G401.6 (cell line): ENCODE measurements at regions not wholly inside any gene's neighbourhood (a gene's known extent, or its start where the extent isn't known, plus 50 kb on each side); places are given as distances from the start of the nearest gene placed in this dataset.
"Not testable (repeated sequence)": the region's sequence is repeated elsewhere in the genome, so short reads cannot be mapped to it uniquely, and the experiment has no call there.

Experiments
- FAIRE-seq: peaks from 2 replicates; lab custom pipeline; 2012; peaks lifted over from hg19 to GRCh38; lab: Jason Lieb, UNC

DNA sequence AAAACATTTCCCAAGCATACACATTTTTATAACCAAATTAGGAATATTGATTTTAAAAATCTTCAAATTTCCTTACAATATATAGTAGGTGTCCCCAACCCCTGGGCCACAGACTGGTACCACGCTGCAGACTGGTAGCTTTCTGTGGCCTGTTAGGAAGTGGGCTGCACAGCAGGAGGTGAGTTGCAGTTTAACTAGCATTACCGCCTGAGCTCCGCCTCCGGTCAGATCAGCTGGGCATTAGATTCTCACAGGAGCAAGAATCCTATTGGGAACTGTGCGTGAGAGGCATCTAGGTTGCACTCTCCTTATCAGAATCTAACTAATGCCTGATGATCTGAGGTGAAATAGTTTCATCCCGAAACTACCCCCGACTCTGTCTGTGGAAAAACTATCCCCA is 62.1 kb downstream of the ZWINT start:
- no peak for FAIRE-seq

DNA sequence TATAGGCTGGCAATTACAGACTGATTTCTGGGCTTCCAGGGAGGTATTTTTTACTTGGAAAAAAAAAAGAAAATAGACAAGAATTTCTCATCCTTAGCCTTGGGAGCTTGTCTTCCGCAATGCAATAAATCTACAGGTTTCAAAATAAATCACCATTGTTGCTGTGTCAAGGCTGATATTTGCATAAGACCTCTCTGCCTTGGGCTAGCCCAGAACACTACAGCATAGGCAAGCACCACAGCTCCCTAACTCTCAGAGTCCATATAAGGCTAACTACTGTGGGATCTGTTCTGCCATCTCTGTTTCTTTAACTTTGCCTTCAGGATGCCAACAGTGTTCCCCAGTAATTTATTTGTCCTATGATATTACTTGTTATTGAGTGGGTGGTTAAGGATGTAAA is 64.4 kb downstream of the ZWINT start:
- FAIRE-seq = no peak

DNA sequence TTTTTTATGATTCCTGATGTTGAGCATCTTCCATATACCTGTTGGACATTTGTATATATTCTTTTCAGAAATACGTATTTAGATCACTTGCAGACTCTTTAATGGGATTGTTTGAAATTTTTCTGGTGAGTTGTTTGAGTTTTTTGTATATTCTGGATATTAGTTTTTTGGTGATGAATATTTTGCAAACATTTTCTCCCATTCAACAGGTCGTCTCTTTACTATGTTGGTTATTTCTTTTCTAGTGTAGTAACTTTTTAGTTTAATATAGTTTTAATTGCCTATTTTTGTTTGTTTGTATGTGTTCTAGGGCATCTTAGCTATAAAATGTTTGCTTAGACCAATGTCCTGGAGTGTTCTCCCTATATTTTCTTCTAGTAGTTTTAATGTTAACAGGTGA is 72.7 kb downstream of the ZWINT start:
- FAIRE-seq = no peak

DNA sequence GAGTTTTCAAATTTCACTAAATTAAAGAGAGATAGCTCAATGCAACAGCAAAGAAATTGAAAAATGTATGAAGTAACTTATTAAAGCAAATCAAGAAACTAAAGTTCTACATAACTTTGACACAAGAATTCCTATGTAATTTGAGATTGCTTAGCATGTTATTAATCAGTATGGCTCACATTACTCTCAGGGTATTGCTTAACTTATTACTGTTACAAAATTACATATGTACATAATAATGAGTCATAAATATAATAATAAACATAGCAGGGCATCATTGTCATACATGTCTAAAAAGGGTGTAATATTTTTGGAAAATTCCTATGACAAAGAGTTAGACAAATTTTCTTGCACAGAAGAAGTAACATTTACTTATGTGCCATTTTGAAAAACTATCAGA is 75.0 kb downstream of the ZWINT start:
- no peak for FAIRE-seq

DNA sequence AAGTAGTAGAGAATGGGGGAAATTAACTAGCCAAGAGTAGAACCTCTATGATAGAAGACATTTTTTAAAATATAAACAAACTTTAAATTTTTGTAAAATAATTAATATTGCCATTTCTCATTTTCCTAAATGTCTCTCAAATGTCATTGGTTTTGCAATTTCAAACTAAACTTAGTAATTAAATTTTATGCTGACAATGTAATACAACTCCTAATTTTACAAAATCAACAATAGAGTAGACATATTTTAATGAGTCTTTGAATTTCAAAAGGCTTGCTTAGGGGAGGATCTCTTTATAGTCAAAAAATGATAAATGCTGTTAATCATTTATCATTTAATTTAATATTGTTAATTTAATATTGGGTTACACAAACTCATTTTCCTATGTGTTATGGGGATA is 81.8 kb downstream of the ZWINT start:
- FAIRE-seq = no peak

DNA sequence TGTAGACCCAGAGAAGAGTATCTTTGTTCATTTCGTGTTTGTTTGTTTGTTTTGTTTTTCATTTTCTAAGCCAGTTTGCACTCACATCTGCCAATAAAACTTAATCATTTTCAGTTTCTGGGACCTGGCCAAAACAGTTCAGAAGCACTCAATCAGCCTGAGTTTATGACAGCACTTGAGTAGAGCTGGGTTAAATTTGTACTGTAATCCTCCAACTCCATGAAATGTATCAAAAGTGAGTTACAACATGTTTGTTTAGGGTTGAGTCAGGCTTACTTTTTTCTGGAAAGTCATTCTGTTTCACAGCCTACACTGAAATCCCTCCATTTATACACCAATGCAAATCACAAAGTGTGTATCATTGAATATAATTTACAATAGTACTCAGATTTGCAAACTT is 91.9 kb downstream of the ZWINT start:
- FAIRE-seq = no peak

DNA sequence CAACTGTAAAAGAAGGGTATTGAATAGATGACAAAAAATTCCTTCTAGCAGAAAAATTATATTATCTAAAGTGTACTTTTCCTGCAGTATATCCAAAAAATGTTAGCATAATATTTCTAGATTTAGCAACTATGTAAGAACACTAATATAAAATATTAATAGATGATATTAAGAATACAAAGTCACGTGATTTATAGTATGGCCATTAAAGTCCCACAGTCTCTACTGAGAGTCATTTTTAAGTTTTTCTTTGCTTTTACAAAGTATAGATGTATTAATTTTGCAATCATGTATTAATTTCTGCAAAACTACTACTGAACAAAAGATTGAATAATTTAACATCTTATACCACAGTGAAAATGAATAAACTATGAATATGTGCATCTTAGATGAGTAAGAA is 94.9 kb downstream of the ZWINT start:
- FAIRE-seq = no peak

DNA sequence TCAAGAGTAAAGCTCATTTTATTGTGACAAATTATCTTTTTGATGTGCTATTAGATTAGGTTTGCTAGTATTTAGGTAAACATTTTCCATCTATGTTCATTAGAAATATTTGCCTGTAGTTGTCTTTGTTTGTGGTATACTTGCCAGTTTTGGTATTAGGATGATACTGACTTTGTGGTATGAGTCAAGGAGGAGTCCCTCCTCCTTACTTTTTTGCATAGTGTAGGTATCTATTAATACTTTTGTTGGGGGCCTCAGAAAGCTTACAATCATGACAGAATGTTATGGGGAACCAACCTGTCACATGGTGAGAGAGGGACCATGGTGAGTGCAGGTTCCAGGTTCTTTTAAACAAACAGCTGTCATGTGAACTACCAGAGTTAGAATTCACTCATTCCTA is 102.1 kb downstream of the ZWINT start:
- no peak for FAIRE-seq

DNA sequence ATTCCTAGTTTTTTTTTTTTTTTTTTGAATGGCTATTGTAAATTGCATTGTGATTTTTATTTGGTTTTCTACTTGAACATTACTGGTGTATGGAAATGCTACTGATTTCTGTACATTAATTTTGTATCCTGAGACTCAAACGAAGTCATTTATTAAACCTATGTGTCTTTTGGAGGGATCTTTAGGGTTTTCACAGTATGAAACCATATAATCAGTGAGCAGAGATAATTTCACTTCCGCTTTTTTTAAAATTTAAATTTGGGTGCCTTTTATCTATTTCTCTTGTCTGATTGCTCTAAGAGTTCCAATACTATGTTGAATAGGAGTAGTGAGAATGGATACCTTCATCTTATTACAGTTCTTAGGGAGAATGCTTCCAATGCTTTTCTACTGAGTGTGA is 102.7 kb downstream of the ZWINT start:
- FAIRE-seq = no peak

DNA sequence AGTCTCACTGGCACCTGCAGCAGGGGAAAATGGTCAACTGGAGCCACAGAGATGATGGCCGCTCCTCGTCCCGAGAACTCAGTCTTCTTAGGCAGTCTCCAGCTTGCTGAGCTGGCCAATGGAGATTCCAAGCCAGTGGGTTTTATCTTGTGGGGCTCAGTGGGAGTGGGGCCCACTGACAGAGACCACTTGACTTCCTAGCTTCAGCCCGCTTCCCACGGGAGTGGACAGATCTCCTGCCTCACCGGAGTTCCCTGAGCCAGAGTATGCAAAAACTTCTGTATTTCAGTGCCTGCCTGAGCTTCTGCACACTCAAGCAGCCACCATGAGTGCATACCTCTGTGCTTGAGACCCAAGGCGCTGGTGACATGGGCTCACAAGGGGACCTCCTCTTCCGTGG is 105.8 kb downstream of the ZWINT start:
- FAIRE-seq = no peak

DNA sequence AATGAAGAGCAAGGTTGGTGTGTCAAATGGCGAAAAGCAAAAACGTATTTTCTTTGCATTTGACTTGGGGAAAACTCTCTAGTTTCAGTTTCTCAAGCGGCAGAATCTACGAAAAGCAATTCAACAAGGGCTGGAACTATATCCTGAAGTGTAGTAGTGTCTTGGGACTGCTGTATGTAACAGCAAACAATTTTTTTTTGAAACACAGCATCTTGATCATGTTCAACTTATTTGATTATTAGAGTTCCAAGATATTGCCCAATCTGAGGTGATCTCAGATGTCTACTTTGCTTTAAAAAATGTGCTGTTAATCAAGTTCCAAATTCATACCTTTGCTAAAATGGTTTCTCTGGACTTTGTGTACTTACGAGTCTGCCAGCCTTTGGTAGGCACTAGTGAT is 120.6 kb downstream of the ZWINT start:
- no peak for FAIRE-seq

DNA sequence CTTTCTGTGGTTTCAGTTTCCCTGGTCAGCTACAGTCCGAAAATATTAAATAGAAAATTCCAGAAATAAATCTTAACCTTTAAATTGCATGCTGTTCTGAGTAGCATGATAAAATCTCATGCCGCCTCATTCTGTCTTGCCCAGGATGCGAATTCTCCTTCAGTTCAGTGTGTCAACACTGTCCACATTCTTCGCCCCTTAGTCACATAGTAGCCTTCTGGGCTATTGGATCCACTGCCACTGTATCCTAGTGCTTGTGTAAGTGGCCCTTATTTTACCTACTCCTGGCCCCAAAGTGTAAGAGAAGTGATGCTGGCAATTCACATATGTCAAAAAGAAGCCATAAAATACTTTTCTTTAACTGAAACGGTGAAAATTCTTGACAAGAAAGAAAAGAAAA is 129.6 kb downstream of the ZWINT start:
- FAIRE-seq = no peak

DNA sequence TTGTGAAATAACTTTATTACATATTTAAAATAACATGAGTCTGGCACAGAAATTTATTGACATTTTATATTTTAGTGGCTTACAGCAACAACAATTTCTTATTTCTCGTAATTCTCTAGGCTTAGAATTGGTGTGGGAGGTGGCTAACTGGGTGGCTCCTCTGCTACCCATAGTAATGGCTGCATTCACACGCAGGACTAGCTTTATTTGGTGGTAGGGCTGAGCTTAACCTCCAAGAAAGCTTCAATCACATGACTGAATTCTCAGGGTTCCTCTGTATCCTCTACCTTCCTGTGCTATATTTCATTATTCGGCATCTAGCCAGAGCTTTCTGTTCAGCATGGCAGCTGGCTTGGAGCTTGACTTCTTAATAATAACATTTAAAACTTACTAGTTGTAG is 138.8 kb downstream of the ZWINT start:
- no peak for FAIRE-seq

DNA sequence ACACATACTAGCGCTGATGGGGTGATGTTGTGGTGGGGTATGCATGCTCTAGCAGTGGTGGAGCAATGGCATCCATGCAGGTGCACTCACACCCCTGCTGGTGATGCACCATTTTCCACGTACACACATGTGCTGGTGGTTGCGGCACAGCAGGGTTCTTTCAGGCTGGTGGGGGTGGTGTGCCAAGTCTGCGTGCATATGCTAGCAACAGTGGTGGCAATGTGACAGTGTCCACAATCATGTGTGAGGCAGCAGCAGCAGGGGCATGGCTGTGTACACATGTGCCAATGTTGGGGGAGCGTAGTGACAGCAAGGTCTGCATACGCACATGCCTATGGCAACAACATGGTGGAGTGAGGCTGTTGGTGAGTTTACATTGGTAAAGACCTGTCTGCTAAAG is 148.1 kb downstream of the ZWINT start:
- FAIRE-seq = no peak

DNA sequence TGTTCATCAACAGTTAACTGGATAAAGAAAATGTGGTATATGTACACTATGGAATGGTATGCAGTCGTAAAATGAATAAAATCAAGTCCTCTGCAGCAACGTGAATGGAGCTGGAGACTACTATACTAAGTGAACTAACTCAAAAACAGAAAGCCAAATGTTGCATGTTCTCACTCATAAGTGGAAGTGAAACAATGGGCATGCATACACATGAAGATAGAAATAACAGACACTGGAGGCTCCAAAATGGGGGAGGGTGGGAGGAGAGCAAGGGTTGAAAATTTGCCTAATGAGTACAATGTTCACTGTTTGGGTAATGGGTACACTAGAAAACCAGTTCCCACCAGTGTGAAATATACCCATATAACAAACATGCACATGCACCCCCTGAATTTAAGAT is 179.5 kb downstream of the ZWINT start:
- no peak for FAIRE-seq

DNA sequence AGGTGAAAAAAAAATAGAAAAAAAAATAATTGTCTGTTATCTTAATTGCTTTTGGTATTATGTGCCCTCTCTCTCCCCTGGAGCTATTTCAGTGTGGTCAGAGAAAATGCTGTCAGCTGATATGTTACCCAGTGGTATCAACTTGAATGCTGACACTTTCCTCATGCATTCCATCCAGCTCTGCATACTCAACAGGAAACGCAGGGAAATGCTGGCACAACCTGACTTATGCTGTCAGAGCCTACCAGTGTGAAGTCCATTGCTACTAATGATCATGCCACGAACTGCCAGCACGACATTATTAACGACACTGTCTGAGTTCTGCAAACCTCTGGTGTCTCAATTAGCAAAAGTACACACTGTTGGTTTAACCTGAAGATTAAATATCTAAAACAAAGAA is 182.8 kb downstream of the ZWINT start:
- FAIRE-seq = no peak

DNA sequence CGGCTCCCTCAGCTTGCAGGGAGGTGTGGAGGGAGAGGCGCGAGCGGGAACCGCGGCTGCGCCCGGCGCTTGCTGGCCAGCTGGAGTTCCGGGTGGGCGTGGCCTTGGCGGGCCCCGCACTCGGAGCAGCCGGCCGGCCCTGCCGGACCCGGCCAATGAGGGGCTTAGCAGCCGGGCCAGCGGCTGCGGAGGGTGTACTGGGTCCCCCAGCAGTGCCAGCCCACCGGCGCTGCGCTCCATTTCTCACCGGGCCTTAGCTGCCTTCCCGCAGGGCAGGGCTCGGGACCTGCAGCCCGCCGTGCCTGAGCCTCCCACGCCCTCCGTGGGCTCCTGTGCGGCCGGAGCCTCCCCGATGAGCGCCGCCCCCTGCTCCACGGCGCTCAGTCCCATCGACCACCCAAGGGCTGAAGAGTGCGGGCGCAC is 206.0 kb downstream of the ZWINT start:
- not testable (repeated sequence) for FAIRE-seq

DNA sequence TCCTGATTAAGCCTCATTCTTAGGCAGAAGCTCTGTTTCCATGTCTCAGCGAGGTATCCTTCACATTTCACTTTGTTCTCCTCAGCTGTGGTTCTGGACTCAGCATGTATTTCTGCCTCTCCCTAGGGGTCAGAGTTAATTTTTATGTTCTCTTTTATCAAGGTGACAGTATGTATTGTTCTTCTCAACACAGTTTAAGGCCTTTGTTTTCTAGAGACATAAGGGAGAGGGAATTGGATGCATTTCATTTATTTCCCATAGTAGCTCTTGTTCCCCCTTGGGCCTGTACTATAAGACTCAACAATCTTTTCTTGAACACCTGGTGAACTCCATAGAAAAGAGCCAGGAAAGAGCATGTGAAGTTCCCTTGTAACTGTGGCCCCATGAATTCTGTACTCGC is 214.3 kb downstream of the ZWINT start:
- no peak for FAIRE-seq

DNA sequence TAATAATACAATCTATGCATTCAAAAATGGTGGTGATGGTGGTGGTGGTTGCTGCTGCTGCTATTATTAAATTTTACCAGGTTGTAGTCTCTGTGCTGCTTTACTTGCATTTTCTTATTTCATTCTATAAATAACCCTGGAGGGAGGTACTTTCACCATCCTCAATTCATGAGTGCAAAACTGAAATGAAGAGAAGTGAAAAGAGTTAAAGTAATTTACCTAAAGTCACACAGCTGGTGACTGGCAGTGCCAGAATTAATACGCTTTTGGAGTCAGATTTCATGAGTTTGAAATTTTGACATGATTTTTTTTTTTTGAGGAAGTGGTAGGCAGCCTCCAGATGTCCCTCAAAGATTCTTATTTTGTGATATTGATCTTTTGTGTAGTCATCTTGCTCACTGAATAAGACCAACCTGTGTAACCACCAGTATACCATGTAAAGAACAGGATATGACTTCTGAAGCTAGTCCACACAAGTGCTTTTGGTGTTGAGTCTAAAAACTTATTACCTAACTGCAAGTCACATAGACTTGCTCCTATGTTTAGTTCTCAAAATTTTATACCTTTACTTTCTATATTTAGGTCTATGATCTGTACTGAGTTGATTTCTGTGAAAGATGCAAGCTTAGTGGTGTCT is 218.8 kb downstream of the ZWINT start:
- FAIRE-seq = no peak

DNA sequence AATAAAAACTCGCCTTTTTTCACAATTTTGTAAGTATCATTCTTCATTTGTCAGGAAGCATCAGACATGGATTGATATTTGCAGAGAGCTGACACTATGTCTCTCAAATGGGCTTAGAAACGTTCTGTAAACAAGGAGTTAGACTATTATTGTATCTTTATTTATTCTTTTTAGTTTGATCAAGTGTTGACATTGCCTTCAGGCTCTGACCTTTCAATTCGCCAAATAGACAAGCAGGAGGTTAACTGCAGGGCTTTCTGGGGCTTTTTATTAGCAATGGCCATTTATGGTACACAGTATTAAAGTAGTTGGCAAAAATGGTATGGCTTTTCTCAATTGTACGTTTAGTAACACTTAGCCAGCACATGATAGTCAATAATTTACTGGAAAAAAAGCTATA is 221.7 kb downstream of the ZWINT start:
- FAIRE-seq = no peak

DNA sequence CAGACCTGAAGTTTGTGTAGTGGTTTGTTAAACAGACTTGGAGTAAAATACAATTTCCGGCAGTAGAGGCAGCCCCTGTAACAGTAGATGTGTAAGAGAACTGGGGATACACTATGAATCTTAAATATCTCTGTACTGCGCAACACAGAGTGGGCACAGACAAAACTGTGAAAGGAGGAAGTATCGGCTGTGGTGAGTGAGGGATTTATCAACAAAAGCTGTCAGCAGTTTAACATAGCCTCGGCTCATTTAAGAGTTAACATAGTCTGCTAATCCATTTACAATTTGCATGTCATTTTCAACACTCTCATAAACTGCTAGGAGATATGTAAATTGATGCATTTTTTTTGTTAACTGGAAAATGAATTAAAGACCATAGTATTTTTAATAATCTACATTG is 225.2 kb downstream of the ZWINT start:
- no peak for FAIRE-seq

DNA sequence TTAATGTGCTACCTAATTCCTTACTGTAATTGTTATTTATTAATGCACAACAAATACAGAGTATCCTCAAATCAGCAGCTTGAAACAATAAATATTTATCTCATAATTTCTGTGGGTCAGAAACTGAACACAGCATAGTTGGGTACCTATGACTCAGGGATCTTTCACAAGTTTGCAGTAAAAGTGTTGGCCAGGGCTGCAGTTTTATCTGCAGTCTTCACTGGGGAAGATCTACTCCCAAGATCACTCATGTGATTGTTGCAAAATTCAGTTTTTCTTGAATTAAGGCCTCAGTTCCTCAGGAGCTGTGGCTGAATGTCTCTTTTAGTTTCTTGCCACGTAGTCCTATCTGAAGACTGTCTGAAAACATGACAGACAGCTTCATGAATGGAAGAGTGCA is 237.8 kb downstream of the ZWINT start:
- no peak for FAIRE-seq

DNA sequence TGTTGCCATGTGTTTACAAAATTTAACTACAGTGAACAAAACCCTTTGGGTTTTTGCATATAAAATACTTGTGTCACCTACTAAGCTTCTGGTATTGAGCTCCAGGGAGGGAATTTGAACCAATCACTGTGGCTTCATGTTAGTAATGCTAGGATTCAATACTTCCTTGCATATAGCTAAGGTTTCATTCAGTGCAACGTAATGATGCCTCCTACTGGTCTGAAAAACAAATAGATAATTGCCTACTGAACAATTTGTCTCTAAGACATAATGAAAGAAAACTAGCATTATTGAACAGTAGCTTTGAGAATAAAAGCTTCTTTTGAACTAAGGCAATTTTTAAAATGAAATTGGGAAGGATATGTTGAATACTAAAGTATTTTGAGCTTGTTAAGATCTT is 244.4 kb downstream of the ZWINT start:
- FAIRE-seq = no peak

DNA sequence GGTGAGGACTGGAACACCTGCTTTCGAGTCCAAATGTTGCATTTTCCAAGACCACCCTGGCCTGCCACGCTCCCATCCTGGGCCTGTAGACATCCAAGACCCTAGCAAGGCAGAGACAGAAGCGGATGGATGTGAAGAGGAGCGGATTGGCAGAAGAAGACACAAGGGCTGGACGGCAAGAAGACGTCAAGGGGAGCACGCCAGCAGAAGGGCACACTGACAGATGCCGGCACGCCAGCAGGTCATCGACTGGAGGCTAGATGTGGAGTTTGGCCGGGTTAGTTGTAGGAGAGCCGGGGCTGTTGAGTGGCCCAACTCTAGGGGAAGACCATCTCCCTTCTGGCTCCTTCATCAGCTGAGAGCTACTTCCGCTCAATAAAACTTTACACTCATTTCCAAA is 251.6 kb downstream of the ZWINT start:
- no peak for FAIRE-seq

DNA sequence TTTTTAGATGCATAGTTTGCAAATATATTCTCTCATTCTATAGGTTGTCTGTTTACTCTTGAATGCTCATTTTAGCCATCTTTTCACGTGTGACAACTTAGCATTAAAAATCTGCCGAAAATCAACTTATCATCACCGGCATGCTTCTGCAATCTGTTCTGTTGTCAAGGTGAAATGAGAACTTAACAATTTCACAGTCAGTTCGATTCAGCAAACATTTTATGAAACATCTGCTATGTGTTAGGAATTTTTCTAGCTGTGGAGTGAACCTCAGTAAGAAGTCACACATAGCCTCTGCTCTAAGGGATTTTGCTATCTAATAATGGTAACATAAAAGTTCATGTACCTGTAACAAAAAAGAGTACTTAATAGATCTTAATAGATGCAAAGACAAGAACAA is 256.1 kb downstream of the ZWINT start:
- FAIRE-seq = no peak
